ENCODE measurements at regions not wholly inside any gene's neighbourhood (a gene's known extent, or its start where the extent isn't known, plus 50 kb on each side); places are given as distances from the start of the nearest gene placed in this dataset.

DNA sequence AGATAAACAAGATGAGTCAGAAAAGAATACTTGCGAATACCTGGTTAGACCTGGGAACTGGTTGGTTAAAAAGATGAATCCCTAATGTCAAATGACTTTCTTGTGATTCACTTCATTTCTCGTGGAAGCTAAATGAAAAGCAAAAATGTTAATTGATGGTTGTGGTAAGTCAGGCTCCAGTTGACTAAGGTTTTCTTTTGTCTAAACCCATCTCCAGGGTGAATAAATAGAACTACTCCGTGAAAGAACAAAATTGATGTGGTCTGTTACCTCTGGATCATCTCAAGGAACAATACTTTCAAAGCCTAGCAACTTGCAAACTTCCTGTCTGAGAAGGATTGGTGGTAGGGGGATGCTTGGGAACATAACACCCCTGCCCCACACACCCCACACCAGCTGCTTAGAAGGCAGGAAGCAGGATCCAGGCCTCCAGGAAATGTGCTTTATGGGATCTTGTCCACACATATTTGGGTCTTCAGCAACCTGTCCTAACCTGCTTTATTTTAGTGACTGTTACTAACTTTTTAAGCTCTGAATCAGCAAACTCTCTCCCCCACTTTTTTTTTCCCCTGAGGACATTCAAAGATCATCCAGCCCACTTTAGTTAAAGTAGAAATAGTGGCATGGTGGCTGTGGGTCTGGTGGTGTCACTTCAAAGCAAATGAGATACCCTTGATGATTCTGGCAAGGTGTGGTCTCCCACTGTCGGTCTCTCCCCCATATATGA is 60.4 kb upstream of the PTHLH start:
- H3K9me3 ChIP-seq: no peaks in the 10 kb centered on the region
- H3K36me3 ChIP-seq (ENCODE audit: control insufficient read depth, insufficient read depth, low read length): no peaks in the 10 kb centered on the region
- ChIA-PET POLR2A (no interaction called here), CTCF (no interaction called here)
- H3K4me3 ChIP-seq (ENCODE audit: low read depth, low read length): no peak overlapping the region
- intact Hi-C loops (cut with micrococcal nuclease; ENCODE audit: unreplicated experiment): no loop called here
- H3K27me3 ChIP-seq (replicated peaks; ENCODE audit: control insufficient read depth, insufficient read depth, low read length): no peaks in the 10 kb centered on the region
- Mint-ChIP-seq H3K4me1 (ENCODE audit: low read depth, unreplicated experiment) (no peaks in the 10 kb centered on the region), H3K9me3 (ENCODE audit: unreplicated experiment) (no peaks in the 10 kb centered on the region), H3K36me3 (ENCODE audit: insufficient read depth, unreplicated experiment) (no peaks in the 10 kb centered on the region), H3K27me3 (ENCODE audit: insufficient read depth, unreplicated experiment) (peaks cover 3% of the 10 kb centered on the region), H3K27ac (ENCODE audit: unreplicated experiment) (no peak overlapping the region), H3K4me3 (ENCODE audit: unreplicated experiment) (no peak overlapping the region)
- no peaks in the 10 kb centered on the region for H3K4me1 ChIP-seq
- no TSS peak for BruUV-seq (replicated peaks)
- TF ChIP-seq, protein P1, sequence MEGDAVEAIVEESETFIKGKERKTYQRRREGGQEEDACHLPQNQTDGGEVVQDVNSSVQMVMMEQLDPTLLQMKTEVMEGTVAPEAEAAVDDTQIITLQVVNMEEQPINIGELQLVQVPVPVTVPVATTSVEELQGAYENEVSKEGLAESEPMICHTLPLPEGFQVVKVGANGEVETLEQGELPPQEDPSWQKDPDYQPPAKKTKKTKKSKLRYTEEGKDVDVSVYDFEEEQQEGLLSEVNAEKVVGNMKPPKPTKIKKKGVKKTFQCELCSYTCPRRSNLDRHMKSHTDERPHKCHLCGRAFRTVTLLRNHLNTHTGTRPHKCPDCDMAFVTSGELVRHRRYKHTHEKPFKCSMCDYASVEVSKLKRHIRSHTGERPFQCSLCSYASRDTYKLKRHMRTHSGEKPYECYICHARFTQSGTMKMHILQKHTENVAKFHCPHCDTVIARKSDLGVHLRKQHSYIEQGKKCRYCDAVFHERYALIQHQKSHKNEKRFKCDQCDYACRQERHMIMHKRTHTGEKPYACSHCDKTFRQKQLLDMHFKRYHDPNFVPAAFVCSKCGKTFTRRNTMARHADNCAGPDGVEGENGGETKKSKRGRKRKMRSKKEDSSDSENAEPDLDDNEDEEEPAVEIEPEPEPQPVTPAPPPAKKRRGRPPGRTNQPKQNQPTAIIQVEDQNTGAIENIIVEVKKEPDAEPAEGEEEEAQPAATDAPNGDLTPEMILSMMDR (IDR thresholded peaks at IDR 0.05; ENCODE audit: insufficient read depth in 1 of 2, low read depth in 1 of 2, low read length in 1 of 2, severe bottlenecking in 1 of 2, unreplicated experiment in 1 of 2): no peak
- DNase-seq: no peak

- TF ChIP-seq, protein P1 (IDR thresholded peaks at IDR 0.05; ENCODE audit: insufficient read depth in 1 of 2, low read depth in 1 of 2, low read length in 1 of 2, severe bottlenecking in 1 of 2, unreplicated experiment in 1 of 2): no peak
- Histone ChIP-seq H3K27me3 (replicated peaks; ENCODE audit: control insufficient read depth, insufficient read depth, low read length) (no peaks in the 10 kb centered on the region), H3K9me3 (no peaks in the 10 kb centered on the region), H3K36me3 (ENCODE audit: control insufficient read depth, insufficient read depth, low read length) (no peaks in the 10 kb centered on the region), H3K4me3 (ENCODE audit: low read depth, low read length) (no peak overlapping the region), H3K4me1 (no peaks in the 10 kb centered on the region)
- intact Hi-C loops (cut with micrococcal nuclease; ENCODE audit: unreplicated experiment): no loop called here
- Mint-ChIP-seq H3K27ac (ENCODE audit: unreplicated experiment) (no peak overlapping the region), H3K36me3 (ENCODE audit: insufficient read depth, unreplicated experiment) (no peaks in the 10 kb centered on the region), H3K9me3 (ENCODE audit: unreplicated experiment) (no peaks in the 10 kb centered on the region), H3K27me3 (ENCODE audit: insufficient read depth, unreplicated experiment) (peaks cover 3% of the 10 kb centered on the region), H3K4me1 (ENCODE audit: low read depth, unreplicated experiment) (no peaks in the 10 kb centered on the region), H3K4me3 (ENCODE audit: unreplicated experiment) (no peak overlapping the region)
- ChIA-PET POLR2A (no interaction called here), CTCF (no interaction called here)
- no TSS peak for BruUV-seq (replicated peaks)
- DNase-seq: no peak
These were observed 61.0 kb upstream of the PTHLH start for GRCh38 chr12:28033538-28033915.

DNA sequence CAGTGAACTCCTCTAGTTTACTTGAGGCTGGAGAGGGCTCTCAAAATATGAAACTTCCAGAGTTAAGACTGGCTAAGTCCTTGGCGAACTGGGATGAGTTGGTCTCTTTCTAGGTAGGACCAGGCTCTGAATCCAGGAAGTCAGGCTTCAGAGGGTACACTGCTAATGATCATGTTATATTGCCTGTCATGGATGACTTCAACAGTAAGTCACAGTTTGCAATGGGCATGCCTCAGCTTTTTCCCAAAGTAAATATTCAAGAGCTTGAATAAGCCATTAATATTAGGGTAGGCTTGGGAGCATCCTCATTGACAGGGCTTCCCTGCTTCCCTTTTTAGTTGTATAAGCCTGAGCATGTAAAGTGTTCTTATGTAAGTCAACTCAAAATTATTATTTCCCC is 61.7 kb upstream of the PTHLH start:
- POLR2A ChIA-PET: no interaction called here
- TF ChIP-seq, protein P1 (IDR thresholded peaks at IDR 0.05; ENCODE audit: insufficient read depth in 1 of 2, low read depth in 1 of 2, low read length in 1 of 2, severe bottlenecking in 1 of 2, unreplicated experiment in 1 of 2): no peak
- Mint-ChIP-seq H3K27ac (ENCODE audit: unreplicated experiment) (no peak overlapping the region), H3K4me1 (ENCODE audit: low read depth, unreplicated experiment) (no peaks in the 10 kb centered on the region), H3K9me3 (ENCODE audit: unreplicated experiment) (no peaks in the 10 kb centered on the region), H3K36me3 (ENCODE audit: insufficient read depth, unreplicated experiment) (no peaks in the 10 kb centered on the region), H3K4me3 (ENCODE audit: unreplicated experiment) (no peak overlapping the region), H3K27me3 (ENCODE audit: insufficient read depth, unreplicated experiment) (peaks cover 3% of the 10 kb centered on the region)
- H3K4me3 ChIP-seq (ENCODE audit: low read depth, low read length): no peak overlapping the region
- no peaks in the 10 kb centered on the region for H3K27me3 ChIP-seq (replicated peaks; ENCODE audit: control insufficient read depth, insufficient read depth, low read length)
- H3K9me3 ChIP-seq: no peaks in the 10 kb centered on the region
- intact Hi-C loops (cut with micrococcal nuclease; ENCODE audit: unreplicated experiment): no loop called here
- no peaks in the 10 kb centered on the region for H3K4me1 ChIP-seq
- H3K36me3 ChIP-seq (ENCODE audit: control insufficient read depth, insufficient read depth, low read length): no peaks in the 10 kb centered on the region
- CTCF ChIA-PET: no interaction called here
- BruUV-seq (replicated peaks): no TSS peak
- no peak for DNase-seq

Measured in Caco-2 (cell line).